A549 (cell line): ENCODE measurements at regions not wholly inside any gene's neighbourhood (a gene's known extent, or its start where the extent isn't known, plus 50 kb on each side); places are given as distances from the start of the nearest gene placed in this dataset.

Source experiments
- ATAC-seq, 2 experiments: fragments of 200-7000 bp in 1 of 2; fragments of >200 bp in 1 of 2; cut with Nextera tagmentation in 1 of 2; cut with Tn5 transposase in 1 of 2; 3 replicates each; pipeline versions ENCODE4 v1.8.0 to v1.9.1; 2018 to 2020; ENCODE audit warnings: mild to moderate bottlenecking in 1 of 2, moderate library complexity in 1 of 2
- CTCF ChIA-PET: fragments of 300-600 bp; sonication (Branson Sonifier 250); formaldehyde crosslinking; extraction: SDS; loops from one replicate; lab custom pipeline; 2021; ENCODE audit warnings: antibody characterized with exemption, inconsistent platforms; lab: Yijun Ruan, JAX
- POLR2A ChIA-PET: fragments of 350-600 bp; formaldehyde crosslinking; extraction: SDS; loops from one replicate; lab custom pipeline; 2021; ENCODE audit warnings: antibody characterized with exemption, inconsistent platforms; lab: Yijun Ruan, JAX
- DNase-seq, 2 experiments: peaks; one replicate each; pipeline versions ENCODE4 v3.0.0 to v3.0.0-alpha.2; 2011 to 2016; ENCODE audit warnings: low read depth in 1 of 2, low spot score in 1 of 2
- FAIRE-seq: peaks from 2 replicates; lab custom pipeline; 2011; peaks lifted over from hg19 to GRCh38; lab: Jason Lieb, UNC
- H3K27ac ChIP-seq, 2 experiments: fragments of >200 bp; sonication (Bioruptor Twin); formaldehyde crosslinking; 3 replicates each; pipeline ENCODE4 v1.5.1; 2016 to 2017
- H3K4me1 ChIP-seq: fragments of >200 bp; sonication (Bioruptor Twin); formaldehyde crosslinking; 3 replicates; pipeline ENCODE4 v1.6.1; 2016
- H3K4me2 ChIP-seq: fragments of >200 bp; sonication (Bioruptor Twin); formaldehyde crosslinking; 3 replicates; pipeline ENCODE4 v1.6.1; 2016
- H3K4me3 ChIP-seq: fragments of >200 bp; sonication (Bioruptor Twin); formaldehyde crosslinking; 3 replicates; pipeline ENCODE4 v1.5.1; 2016
- H3K9me3 ChIP-seq: fragments of >200 bp; sonication (Bioruptor Twin); formaldehyde crosslinking; 3 replicates; pipeline ENCODE4 v1.6.1; 2016
- CBX8 ChIP-seq: fragments of 200-600 bp; sonication (generic); IDR thresholded peaks from 2 replicates; pipeline ENCODE4 v1.6.1; 2016
- FOSL2 ChIP-seq, 2 experiments: fragments of 450-650 bp in 1 of 2; fragments of >200 bp in 1 of 2; sonication (Bioruptor Twin) in 1 of 2; formaldehyde crosslinking; IDR thresholded peaks; 2 replicates each; pipeline versions ENCODE4 v1.5.0 to v1.6.1; 2016 to 2020; ENCODE audit warnings: mild to moderate bottlenecking in 1 of 2, moderate library complexity in 1 of 2
- JUN ChIP-seq, 2 experiments: fragments of >200 bp; sonication (Bioruptor Twin); formaldehyde crosslinking; IDR thresholded peaks; 2 replicates in 1 of 2; 3 replicates in 1 of 2; pipeline ENCODE4 v1.6.1; 2016 to 2017
- RFX5 ChIP-seq: fragments of 450-650 bp; IDR thresholded peaks from 2 replicates; pipeline ENCODE4 v1.7.1; 2014; ENCODE audit warnings: antibody characterized with exemption, mild to moderate bottlenecking, moderate library complexity
- ZC3H11A ChIP-seq: fragments of 450-650 bp; IDR thresholded peaks from 2 replicates; pipeline ENCODE4 v1.6.1; 2014; ENCODE audit warnings: antibody characterized with exemption, mild to moderate bottlenecking
- WGBS: methylation state at CpG from one replicate; pipeline ENCODE4 v1.1.6; 2017; ENCODE audit errors: missing lambda C conversion rate; 5-methylcytosine and 5-hydroxymethylcytosine counted together
- TF ChIP-seq, protein P1 (sequence below): fragments of >200 bp; sonication (Bioruptor Twin); formaldehyde crosslinking; IDR thresholded peaks from 3 replicates; pipeline ENCODE4 v1.5.1; 2016
- TF ChIP-seq, protein P2 (sequence below): fragments of 150-350 bp; IDR thresholded peaks from 2 replicates; pipeline ENCODE4 v1.6.1; 2014; ENCODE audit warnings: low read depth, mild to moderate bottlenecking, low read length

DNA sequence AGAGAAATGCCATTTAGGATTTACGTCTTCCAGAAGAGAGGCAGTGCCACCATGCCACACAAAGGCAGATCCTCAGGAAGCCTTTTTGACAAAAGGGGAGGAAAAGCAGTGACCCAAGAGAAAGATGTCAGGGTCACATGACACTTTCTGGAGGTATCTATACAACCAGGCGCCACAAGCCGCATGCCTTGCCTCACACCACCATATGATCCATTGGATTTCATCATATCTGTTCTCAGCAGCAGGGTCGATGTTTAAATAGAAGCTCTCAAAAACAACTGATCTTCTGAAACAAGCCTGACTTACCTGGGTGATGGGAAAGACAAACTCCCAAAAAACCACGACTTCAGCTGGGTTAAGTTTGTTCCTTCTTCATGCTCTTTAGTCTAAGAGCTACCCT lies 52.5 kb upstream of the UNC5B start (continued):
- TF ChIP-seq, protein P1, sequence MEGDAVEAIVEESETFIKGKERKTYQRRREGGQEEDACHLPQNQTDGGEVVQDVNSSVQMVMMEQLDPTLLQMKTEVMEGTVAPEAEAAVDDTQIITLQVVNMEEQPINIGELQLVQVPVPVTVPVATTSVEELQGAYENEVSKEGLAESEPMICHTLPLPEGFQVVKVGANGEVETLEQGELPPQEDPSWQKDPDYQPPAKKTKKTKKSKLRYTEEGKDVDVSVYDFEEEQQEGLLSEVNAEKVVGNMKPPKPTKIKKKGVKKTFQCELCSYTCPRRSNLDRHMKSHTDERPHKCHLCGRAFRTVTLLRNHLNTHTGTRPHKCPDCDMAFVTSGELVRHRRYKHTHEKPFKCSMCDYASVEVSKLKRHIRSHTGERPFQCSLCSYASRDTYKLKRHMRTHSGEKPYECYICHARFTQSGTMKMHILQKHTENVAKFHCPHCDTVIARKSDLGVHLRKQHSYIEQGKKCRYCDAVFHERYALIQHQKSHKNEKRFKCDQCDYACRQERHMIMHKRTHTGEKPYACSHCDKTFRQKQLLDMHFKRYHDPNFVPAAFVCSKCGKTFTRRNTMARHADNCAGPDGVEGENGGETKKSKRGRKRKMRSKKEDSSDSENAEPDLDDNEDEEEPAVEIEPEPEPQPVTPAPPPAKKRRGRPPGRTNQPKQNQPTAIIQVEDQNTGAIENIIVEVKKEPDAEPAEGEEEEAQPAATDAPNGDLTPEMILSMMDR = no peak

DNA sequence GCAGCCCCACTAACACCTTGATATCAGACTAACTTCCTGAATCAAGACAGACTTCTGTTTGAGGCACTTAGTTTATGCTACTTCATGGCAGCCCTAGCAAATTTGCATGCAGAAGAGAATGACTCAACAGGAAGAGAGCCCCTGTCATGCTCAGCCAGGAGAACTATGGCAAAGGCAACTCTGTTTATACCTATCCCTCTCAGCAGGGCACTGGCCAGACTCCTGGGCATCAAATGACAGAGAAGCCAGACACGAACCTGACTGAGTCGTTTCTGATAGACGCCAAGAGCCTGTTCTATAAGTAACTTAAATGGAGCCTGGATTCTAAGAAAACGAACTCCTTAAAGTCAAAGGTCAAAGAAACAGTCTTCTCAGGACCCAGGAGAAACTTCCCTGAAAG lies 50.9 kb upstream of the UNC5B start:
- Histone ChIP-seq H3K4me3 (no peak overlapping the region), H3K9me3 (no peaks in the 10 kb centered on the region), H3K27ac (no peak overlapping the region), H3K4me2 (no peak overlapping the region), H3K4me1 (no peaks in the 10 kb centered on the region)
- TF ChIP-seq, protein P2, sequence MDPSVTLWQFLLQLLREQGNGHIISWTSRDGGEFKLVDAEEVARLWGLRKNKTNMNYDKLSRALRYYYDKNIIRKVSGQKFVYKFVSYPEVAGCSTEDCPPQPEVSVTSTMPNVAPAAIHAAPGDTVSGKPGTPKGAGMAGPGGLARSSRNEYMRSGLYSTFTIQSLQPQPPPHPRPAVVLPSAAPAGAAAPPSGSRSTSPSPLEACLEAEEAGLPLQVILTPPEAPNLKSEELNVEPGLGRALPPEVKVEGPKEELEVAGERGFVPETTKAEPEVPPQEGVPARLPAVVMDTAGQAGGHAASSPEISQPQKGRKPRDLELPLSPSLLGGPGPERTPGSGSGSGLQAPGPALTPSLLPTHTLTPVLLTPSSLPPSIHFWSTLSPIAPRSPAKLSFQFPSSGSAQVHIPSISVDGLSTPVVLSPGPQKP = no peak
- TF ChIP-seq RFX5 (no peak), ZC3H11A (no peak), JUN (IDR thresholded peaks at IDR 0.05) (no peak), CBX8 (no peak), FOSL2 (IDR thresholded peaks at IDR 0.05) (no peak), FOSL2 (CRISPR knock-in tag; IDR thresholded peaks at IDR 0.05) (no peak)
- 12% methylated on average over 4 of the region's 4 CpGs for WGBS
- CTCF ChIA-PET = interaction anchor here (1.8 to 2.5 kb wide), 2 partner anchors 8 to 10 kb away, joined by 5 to 8 read pairs; no protein-coding TSS in a partner anchor
- DNase-seq (no peak), ATAC-seq (no peak), FAIRE-seq (no peak)
- POLR2A ChIA-PET = no interaction called here
